Common myeloid progenitor, CD34-positive (primary cell): ENCODE measurements at regions not wholly inside any gene's neighbourhood (a gene's known extent, or its start where the extent isn't known, plus 50 kb on each side); places are given as distances from the start of the nearest gene placed in this dataset.

Experiments used
- CTCF ChIA-PET: fragments of 350-600 bp; sonication (Branson Sonifier 250); formaldehyde crosslinking; loops from one replicate; lab custom pipeline; 2021; ENCODE audit warnings: antibody characterized with exemption; lab: Charles Lee
- POLR2A ChIA-PET: fragments of 350-600 bp; sonication (Branson Sonifier 250); formaldehyde crosslinking; loops from one replicate; lab custom pipeline; 2021; ENCODE audit warnings: antibody characterized with exemption; lab: Charles Lee
- DNase-seq, 3 donors: peaks; one replicate each; pipeline versions ENCODE4 v3.0.0 to v3.0.0-alpha.2; 2013
- H3K27ac ChIP-seq, 2 experiments: 1 replicate in 1 of 2; 2 replicates in 1 of 2; pipeline ENCODE4 v1.7.0; 2013; ENCODE audit warnings: inconsistent platforms in 2 of 2, low read length in 2 of 2, mild to moderate bottlenecking in 2 of 2, low read depth in 1 of 2, moderate library complexity in 1 of 2; ENCODE audit not compliant: severe bottlenecking in 2 of 2, insufficient read depth in 1 of 2, poor library complexity in 1 of 2
- H3K27me3 ChIP-seq, 5 experiments: replicated peaks in 2 of 5; 1 replicate in 3 of 5; 2 replicates in 2 of 5; pipeline versions ENCODE4 v1.6.1 to v1.7.0; 2013; ENCODE audit warnings: low read length in 4 of 5, mild to moderate bottlenecking in 2 of 5, moderate library complexity in 2 of 5, inconsistent platforms in 1 of 5; ENCODE audit not compliant: insufficient read depth in 5 of 5, control insufficient read depth in 4 of 5
- H3K36me3 ChIP-seq, 4 experiments: 1 replicate in 2 of 4; 2 replicates in 2 of 4; pipeline versions ENCODE4 v1.6.1 to v1.7.0; 2013; ENCODE audit warnings: low read length in 3 of 4, control low read depth in 1 of 4, mild to moderate bottlenecking in 1 of 4; ENCODE audit not compliant: control insufficient read depth in 4 of 4, insufficient read depth in 4 of 4
- H3K4me1 ChIP-seq, 4 experiments: 1 replicate in 3 of 4; 2 replicates in 1 of 4; pipeline versions ENCODE4 v1.6.1 to v1.7.1; 2013; ENCODE audit warnings: low read length in 3 of 4, mild to moderate bottlenecking in 3 of 4, control low read depth in 1 of 4, inconsistent platforms in 1 of 4, moderate library complexity in 1 of 4; ENCODE audit not compliant: control insufficient read depth in 4 of 4, insufficient read depth in 4 of 4; ENCODE audit errors: control extremely low read depth in 1 of 4
- H3K4me3 ChIP-seq, 7 experiments: 1 replicate in 4 of 7; 2 replicates in 3 of 7; pipeline versions ENCODE4 v1.5.1 to v1.7.0; 2013; ENCODE audit warnings: mild to moderate bottlenecking in 7 of 7, low read length in 6 of 7, moderate library complexity in 6 of 7, inconsistent platforms in 2 of 7, low read depth in 2 of 7, control low read depth in 1 of 7; ENCODE audit not compliant: insufficient read depth in 4 of 7, control insufficient read depth in 1 of 7; ENCODE audit errors: extremely low read depth in 1 of 7
- H3K9me3 ChIP-seq, 5 experiments: 1 replicate in 4 of 5; 2 replicates in 1 of 5; pipeline versions ENCODE4 v1.6.1 to v1.7.1; 2013; ENCODE audit warnings: low read length in 4 of 5, mild to moderate bottlenecking in 2 of 5, inconsistent platforms in 1 of 5, low read depth in 1 of 5, moderate library complexity in 1 of 5; ENCODE audit not compliant: control insufficient read depth in 4 of 5, insufficient read depth in 2 of 5; ENCODE audit errors: control extremely low read depth in 1 of 5
- WGBS: methylation state at CpG from one replicate; pipeline ENCODE4 v1.1.5; 2013; ENCODE audit not compliant: insufficient coverage; 5-methylcytosine and 5-hydroxymethylcytosine counted together

DNA sequence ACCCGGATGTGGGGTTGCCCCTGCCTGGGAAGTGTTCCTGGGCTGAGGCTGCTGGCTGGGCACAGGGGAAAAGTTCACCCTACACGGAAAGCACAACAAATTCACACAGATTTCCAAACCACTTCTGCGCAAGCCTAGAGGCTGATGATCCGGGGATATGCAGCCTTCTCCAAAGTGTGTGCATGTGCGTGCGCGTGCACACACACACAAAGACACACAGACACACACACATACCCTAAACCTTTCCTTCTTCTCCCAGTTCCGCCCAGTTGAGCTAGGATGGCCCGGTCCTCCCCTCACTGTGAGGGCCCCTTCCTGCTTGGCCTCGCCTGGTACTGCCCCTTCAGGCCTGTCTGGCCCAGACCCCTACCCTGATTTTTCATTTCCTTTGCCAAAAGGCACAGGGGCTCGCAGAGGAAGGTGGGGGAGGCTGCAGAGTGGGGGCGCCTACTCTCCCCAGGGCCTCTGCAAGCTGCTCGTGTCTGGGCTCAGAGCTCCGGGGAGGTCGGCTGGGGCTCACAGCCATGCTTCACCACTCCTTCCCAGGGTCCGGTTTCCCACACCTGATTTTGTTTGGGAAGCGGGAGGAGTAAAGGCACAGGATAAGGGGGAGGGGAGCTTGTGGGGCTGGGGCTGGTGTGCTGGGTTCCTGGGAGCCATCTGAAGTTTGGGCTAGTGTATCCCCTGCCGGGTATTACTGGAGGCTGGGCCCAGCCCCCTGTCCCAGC lies 144.7 kb downstream of the ENGASE start:
- H3K27me3 ChIP-seq: peaks cover 0 to 95% (median 33%) of the 10 kb centered on the region in 5 experiments
- POLR2A ChIA-PET: no interaction called here
- WGBS: 87% methylated on average over 15 of the region's 18 CpGs

GRCh38 chr17:79218825-79219200 lies 144.2 kb downstream of the ENGASE start:
- WGBS: 98% methylated on average over 10 of the region's 10 CpGs
- Histone ChIP-seq H3K4me1 (peaks cover 0 to 11% (median 6%) of the 10 kb centered on the region in 4 experiments), H3K27ac (no peak overlapping the region), H3K9me3 (no peaks in the 10 kb centered on the region), H3K36me3 (no peaks in the 10 kb centered on the region), H3K27me3 (peaks cover 0 to 95% (median 33%) of the 10 kb centered on the region in 5 experiments), H3K4me3 (no peak overlapping the region)
- CTCF ChIA-PET: no interaction called here
- DNase-seq: no peak
- POLR2A ChIA-PET: no interaction called here

More for the DNA sequence above, 144.7 kb downstream of the ENGASE start:
- H3K36me3 ChIP-seq: no peaks in the 10 kb centered on the region
- CTCF ChIA-PET: no interaction called here
- peaks cover 0 to 11% (median 6%) of the 10 kb centered on the region in 4 experiments for H3K4me1 ChIP-seq
- DNase-seq: no peak
- no peak overlapping the region for H3K27ac ChIP-seq
- no peaks in the 10 kb centered on the region for H3K9me3 ChIP-seq
- no peak overlapping the region for H3K4me3 ChIP-seq

- ChIA-PET POLR2A (no interaction called here), CTCF (no interaction called here)
- Histone ChIP-seq H3K4me3 (no peak overlapping the region), H3K27me3 (peaks cover 0 to 94% (median 33%) of the 10 kb centered on the region in 5 experiments), H3K9me3 (no peaks in the 10 kb centered on the region), H3K27ac (no peak overlapping the region), H3K36me3 (no peaks in the 10 kb centered on the region), H3K4me1 (peaks cover 0 to 11% (median 6%) of the 10 kb centered on the region in 4 experiments)
- DNase-seq: no peak
- 87% methylated on average over 10 of the region's 19 CpGs for WGBS
Measured at GRCh38 chr17:79218175-79218824, 143.7 kb downstream of the ENGASE start.

GRCh38 chr17:79217473-79218135 lies 143.0 kb downstream of the ENGASE start:
- WGBS: 86% methylated on average over 12 of the region's 12 CpGs
- H3K36me3 ChIP-seq: no peaks in the 10 kb centered on the region
- H3K9me3 ChIP-seq: no peaks in the 10 kb centered on the region
- H3K4me3 ChIP-seq: no peak overlapping the region
- H3K27me3 ChIP-seq: peaks cover 0 to 91% (median 26%) of the 10 kb centered on the region in 5 experiments
- POLR2A ChIA-PET: no interaction called here
- CTCF ChIA-PET: no interaction called here
- H3K4me1 ChIP-seq: peaks cover 0 to 11% (median 6%) of the 10 kb centered on the region in 4 experiments
- no peak for DNase-seq
- H3K27ac ChIP-seq: no peak overlapping the region

GRCh38 chr17:79216826-79217225 lies 142.2 kb downstream of the ENGASE start:
- Histone ChIP-seq H3K9me3 (no peaks in the 10 kb centered on the region), H3K4me1 (peaks cover 0 to 11% (median 6%) of the 10 kb centered on the region in 4 experiments), H3K27me3 (peaks cover 0 to 91% (median 19%) of the 10 kb centered on the region in 5 experiments), H3K36me3 (no peaks in the 10 kb centered on the region), H3K27ac (no peak overlapping the region), H3K4me3 (no peak overlapping the region)
- whole genome bisulfite sequencing: 90% methylated on average over 6 of the region's 6 CpGs
- ChIA-PET CTCF (no interaction called here), POLR2A (no interaction called here)
- DNase-seq: no peak

DNA sequence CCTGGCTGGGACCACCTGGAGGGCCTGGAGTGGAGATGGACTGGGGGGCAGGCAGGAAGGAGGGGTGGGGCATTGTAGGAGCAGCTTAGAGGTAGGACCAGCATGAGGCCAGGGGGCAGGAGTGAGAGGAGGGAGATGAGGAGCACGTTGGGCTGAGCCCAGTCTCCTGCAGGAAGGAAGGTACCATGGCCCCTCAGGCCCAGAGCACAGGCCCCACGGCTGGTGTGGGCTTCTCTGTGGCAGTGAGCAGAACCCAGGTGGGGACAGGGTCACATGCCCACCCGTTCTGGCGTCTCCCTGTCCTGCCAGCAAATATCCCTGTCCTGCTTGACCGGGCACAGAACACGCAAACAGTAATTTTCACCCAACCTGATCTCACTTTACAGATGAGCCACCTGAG lies 141.8 kb downstream of the ENGASE start:
- Histone ChIP-seq H3K4me1 (peaks cover 0 to 11% (median 6%) of the 10 kb centered on the region in 4 experiments), H3K4me3 (no peak overlapping the region), H3K27ac (no peak overlapping the region), H3K36me3 (no peaks in the 10 kb centered on the region), H3K9me3 (no peaks in the 10 kb centered on the region), H3K27me3 (peaks cover 0 to 91% (median 17%) of the 10 kb centered on the region in 5 experiments)
- CTCF ChIA-PET: no interaction called here
- POLR2A ChIA-PET: no interaction called here
- DNase-seq: no peak
- 75% methylated on average over 6 of the region's 6 CpGs for WGBS

GRCh38 chr17:79215631-79216030 lies 141.0 kb downstream of the ENGASE start:
- WGBS: 97% methylated on average over 13 of the region's 13 CpGs
- Histone ChIP-seq H3K36me3 (no peaks in the 10 kb centered on the region), H3K4me3 (no peak overlapping the region), H3K9me3 (no peaks in the 10 kb centered on the region), H3K4me1 (peaks cover 0 to 7% (median 3%) of the 10 kb centered on the region in 4 experiments), H3K27ac (no peak overlapping the region), H3K27me3 (peaks cover 0 to 91% (median 11%) of the 10 kb centered on the region in 5 experiments)
- POLR2A ChIA-PET: no interaction called here
- no peak for DNase-seq
- CTCF ChIA-PET: no interaction called here
